T-helper 2 cell (primary cell): ENCODE measurements at regions not wholly inside any gene's neighbourhood (a gene's known extent, or its start where the extent isn't known, plus 50 kb on each side); places are given as distances from the start of the nearest gene placed in this dataset.
A peak's percentile ranks its signal among the peaks of the same experiment; 100 is the strongest.
"Not testable (repeated sequence)": the region's sequence is repeated elsewhere in the genome, so short reads cannot be mapped to it uniquely, and the experiment has no call there.

ENCODE experiments used
- DNase-seq, 5 experiments: peaks; one replicate each; pipeline versions ENCODE4 v3.0.0 to v3.0.0-alpha.2; 2012 to 2022

DNA sequence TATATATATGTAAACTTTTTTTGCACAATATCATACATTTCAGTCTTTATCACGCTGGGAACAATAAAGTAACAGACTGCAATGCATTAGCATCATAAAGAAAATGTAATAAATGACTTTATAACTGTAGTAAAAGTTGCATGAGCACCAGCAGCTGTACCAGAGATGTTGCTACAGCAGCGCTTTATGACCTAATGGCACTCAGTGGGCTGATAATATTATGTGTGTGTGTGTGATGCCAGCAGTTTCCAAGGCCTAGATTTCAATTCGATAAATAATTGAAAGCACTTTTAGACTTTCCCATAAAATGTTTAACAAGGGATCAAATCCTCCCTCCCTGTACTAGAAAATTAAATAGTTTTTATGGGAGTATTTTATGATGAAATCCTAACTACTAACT lies 367.6 kb upstream of the AGA start:
- DNase-seq = no peak

DNA sequence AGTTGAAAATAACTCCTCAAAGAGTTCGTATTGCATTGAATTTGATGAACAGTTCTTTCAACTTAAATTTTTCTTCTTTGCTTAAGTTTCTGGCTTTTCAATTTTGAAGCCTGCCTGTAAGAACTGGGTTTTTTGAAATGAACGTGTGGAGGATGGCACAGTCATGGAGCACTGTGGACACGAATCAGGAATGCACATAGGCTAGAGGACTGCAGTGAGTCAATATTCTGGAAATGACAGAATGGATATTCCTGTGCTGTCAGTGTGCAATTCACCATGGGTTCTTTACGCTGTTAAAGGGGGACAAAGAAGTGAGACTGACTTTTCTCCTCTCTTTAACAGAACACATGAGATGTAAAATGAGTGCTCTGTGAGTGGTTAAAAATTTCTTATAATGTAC lies 368.0 kb upstream of the AGA start:
- DNase-seq = no peak

DNA sequence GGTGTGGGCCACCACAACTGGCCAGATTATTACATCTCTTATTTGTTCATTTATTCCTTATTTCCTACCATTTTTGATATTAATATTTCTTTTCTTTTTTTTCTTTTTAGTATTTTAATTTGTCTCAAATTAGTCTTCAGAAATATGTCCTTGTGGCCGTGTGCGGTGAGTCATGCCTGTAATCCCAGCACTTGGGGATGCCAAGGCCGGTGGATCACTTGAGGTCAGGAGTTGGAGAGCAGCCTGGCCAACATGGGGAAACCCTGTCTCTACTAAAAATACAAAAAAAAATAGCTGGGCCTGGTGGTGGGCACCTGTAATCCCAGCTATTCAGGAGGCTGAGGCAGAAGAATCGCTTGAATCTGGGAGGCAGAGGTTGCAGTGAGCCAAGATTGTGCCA lies 376.2 kb upstream of the AGA start:
- DNase-seq = not testable (repeated sequence)

DNA sequence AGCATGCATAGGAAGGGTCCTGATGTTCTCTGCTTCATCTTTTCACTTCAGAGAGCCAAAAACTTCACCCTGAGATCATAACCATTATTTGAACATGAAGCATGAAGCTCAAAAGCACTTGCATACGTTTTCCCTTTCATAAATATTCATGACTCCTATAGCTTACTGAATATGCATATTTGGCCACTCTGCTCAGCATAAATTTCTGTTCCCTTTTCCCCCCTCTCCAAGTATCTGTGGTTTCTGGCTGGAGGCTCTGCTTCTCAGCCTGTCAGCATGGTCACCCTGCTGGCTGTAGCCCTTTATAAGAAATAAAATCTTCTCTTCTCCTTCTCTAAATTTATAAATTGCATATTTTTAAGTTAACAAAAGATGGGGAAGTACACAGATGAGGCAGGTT lies 384.7 kb upstream of the AGA start:
- no peak for DNase-seq

DNA sequence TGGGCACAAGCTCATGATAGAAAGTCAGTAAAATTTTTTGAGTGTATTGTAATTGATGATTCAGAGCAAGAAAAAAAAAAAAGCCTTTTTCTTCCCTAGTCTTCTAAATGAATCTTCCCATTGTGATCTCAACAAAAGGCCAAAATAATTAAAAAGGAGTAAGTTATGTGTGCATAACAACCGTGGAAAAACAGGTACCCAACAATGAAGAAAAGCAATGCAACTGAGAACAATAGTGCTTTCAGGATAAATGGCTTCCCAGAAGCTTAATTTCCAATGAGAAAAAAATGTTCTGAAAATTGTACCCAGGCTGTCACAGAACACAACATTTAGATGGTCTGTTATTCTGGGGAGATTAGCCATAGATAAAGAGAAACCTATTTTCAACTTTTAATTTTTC lies 399.0 kb upstream of the AGA start:
- DNase-seq = no peak

DNA sequence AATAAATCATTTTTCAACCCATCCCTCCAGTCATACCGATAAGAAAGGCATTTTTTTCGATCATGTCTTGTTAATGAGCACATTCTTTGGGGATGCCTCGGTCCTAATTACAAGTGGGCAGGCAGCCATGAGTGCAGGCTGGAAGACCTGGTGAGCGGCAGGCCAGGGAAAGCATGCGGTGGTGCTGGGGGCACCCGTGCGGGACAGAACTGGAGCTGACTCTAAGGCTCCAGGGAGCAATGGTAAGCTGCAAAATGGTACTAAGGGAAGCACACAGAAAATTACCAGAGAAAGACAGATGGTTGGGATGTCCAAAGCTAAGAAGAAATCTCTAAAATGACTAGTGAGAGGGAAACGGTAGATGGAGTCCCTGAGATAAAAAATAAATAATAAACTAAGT lies 411.0 kb upstream of the AGA start:
- DNase-seq = no peak

DNA sequence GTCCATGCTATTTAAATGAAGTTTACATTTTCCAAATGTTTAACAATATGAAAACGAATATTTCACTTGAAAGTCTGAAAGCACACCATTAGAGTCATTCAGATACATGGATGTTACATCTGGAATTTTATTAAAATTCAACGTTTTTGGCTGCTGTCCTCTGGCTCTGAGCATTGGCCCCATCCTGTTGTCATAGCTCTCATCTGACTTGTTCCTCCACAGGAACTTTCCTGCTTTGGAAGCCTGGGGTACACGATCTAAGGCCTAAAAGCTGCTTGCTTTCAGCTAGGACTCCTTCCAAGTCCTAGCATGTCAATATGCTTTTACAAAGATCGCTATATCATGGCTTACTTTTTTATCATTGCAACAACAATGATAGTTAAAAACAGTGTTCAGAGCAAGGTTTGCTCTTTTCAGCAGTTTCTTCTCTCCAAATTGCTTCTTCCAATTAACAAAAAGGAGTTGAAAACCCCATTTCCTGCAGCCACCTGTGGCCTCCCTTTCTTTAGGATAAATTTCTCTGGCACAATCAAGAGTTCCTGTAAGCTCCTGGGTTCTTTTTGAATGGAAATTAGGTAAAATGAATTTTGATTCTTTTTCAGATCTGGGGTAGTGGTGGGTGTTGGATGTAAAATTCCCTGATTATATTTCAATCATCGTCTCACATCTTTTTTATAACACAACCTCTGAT lies 413.4 kb upstream of the AGA start:
- no peak for DNase-seq

DNA sequence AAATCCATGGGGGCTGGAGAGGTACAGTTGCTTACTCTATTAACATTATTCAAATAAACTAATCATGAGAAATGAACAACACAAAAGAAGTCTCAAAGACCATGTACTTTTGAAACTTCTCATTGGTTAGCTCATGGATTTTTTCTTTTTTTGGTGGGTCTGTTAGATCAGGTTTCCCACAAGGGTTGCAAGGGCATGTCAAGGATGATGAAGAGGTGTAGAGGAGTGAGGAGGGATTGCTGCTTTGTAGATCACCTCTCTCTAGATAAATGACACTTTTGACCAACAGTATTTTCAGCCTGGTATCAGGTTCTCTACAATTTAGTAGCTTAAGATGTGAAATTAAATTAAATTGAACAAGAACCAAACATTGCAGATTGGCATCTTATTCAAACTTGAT lies 417.9 kb upstream of the AGA start:
- no peak for DNase-seq

DNA sequence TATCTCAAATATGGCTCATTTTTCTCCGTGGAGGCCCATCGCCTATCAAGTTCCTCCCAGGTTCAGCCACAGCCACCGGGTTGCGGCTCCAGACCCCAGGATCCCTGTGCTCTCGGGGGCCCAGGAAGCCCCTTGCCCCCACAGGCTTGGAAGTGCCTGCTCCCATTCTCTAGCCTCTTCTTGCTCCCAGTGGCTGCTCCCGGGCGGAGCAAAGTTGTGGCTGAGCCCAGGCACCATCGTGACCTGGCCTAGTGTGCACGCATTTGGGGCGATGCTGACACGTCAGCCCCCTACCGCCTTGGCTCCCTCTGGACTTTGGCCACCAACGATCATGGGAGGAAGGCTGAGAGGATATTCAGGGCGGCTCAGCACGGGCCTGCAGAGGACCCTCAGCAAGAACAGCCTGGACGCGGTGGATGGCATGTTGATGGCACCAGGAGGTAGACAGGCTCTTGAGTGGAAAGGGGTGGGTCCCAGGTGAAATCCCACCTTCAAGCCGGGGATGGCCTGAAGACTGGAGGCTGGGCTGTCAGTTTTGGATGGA lies 419.4 kb upstream of the AGA start:
- no peak for DNase-seq

DNA sequence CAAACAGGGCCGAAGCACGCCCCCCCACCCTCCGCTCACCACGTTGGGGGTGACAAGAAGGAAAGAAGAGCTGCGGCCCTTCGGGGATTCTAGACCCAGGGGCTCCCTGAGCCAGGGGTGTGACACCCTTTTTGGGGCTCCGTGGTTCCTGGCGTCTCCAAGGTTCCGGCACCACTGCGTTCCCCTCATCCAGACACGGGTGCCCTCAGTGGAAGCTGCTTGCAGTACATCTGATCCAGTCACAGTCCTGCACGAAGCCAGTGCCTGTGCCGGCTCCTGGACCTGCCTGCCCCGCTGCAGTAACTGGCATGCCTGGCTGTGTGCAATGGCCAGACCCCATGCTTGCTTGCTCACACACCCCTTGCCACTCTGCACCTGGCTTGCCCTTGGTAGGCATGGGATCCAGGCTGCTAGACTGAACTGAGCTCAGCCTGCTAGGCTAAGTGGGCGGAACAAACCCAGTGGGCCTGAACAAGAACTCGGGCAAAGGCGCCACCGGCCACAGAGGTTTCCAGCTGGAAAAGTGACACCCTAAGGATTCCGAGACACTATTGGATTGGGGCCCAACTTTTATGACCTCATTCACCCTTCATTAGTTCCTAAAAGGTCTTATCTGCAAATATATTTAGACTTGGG lies 420.4 kb upstream of the AGA start:
- DNase-seq = no peak

DNA sequence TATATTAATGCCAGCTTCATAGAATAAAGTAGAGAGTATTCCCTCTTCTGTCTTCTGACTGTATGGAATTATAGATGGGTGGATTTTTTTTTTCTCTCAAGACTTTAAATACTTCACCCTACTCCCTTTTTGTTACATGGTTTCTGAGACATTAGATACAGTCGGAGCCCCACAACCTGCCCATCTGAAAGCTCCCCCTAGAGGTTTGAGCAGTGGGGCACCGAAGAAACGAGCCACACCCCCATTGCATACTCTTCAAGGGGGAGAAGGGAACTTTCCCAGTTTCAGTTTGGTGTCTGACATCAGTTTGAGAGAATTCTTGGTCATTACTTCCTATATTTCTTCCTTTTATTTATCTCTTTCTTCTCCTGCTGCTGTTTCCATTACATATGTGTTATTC lies 437.6 kb upstream of the AGA start:
- DNase-seq = peak in 1 of 5 experiments; percentile 1

DNA sequence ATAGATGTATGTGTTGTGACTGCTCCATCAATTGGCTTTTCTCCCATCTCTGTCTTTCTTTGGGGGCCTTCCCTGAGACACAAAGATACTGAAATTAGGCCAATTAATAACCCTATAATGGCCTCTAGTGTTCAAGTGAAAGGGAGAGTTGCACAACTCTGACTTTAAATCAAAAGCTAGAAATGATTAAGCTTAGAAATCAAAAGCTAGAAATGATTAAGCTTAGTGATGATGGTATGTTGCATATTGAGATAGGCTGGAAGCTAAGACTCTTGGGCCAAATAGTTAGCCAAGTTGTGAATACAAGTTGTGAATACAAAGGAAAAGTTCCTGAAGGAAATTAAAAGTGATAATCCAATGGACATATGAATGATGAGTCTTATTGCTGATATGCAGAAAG lies 452.9 kb upstream of the AGA start:
- no peak for DNase-seq

DNA sequence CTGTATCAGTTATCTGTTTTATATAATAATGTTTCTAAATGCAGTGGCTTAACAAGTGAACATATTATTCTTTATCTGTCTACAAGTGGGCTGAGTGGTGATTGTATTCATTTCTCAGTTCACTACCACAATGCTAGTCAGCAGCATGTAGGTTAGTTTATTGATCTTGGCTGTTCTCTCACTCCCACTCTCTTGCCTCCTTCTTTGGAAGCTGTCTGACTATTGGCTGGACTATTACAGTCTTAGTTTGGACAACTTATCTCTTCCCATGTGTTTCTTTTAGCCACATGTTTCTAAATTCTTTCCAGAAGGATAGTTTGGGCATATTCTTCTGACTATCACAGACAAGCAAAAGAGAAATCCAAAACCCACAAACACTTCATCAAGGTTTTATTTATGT lies 459.5 kb upstream of the AGA start:
- no peak for DNase-seq

DNA sequence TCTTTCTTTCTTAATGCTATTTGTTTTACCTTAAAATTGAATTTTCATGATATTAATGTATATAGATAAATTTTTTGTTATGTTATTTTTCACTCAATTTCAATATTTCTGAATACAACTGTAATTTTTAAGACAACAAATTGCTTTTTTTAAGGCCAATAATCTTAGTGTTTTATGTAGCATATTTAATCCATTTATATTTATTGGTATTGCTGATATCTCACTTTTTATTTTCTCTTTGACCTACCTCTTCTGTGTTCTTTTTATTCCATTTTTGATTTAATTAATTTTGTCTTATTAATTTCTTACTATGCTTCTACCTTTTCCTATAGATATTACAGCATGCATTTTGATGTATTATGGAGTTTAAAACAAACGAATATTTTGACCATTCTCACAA lies 460.1 kb upstream of the AGA start:
- DNase-seq = no peak

DNA sequence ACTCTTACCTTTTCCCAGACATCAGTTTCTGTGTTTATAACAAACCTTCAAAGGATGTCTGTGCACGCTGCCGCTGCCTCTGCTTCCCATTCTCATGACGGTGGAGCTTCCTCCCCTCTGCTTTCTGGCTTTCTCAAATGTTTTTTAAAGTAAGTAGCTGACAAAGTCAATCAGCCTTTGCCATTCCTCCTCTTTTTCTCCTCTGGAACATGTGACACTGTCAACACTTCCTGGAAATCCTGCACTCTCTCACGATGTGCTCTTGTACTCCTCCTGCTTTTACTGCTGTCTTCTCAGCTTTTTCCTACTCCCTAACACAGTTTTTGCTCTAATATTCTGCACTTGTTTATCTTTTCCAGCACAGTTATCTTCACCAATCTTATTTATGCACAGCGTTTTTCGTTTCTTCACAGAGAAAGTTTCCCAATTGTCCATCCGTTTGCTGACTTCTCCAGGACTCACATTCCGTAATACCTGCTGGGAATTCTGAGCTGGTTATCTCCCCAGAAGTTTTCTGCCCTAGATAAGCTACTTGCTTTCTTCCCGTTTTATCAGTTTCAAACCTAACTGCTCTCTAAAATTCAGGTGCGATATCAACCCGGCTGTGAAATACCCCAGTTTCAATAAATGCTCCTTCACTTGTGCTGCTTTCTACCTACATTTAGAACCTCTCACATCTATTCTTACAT lies 465.6 kb upstream of the AGA start:
- no peak for DNase-seq

DNA sequence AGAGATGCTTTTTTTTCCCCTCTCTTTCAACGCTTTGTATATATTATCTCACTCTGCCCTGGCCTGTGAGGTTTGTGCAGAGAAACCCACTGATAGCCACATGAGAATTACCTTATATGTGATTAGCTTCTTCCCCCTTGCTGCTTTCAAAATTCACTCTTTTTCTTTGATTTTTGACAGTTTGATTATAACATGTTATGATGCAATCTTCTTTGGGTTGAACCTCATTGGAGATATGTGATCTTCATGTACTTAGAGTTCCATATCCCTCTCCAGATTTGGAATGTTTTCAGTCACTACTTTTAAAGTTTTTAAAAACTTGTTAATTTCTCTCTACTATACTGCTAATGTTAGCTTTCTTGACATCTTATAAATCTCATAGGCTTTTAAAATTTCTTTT lies 479.5 kb upstream of the AGA start:
- no peak for DNase-seq

DNA sequence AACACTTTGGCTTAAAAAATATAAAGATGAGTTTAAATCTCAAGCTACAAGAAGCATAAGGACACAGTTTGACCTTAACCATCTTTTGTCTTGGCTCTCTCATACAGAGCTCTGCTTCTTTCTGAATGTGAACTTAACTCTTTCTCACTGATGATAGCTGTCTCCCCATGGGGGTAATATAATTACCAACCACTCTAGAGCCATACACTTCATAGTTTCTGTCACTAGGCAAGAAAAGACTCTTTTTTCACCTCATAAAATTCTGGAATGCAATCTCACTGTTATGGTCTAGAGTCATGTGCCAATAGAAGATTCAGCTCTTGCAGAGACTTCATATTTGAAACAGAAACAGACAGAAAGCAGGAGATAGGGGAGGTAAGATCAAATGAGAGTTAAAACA lies 481.7 kb upstream of the AGA start:
- no peak for DNase-seq

DNA sequence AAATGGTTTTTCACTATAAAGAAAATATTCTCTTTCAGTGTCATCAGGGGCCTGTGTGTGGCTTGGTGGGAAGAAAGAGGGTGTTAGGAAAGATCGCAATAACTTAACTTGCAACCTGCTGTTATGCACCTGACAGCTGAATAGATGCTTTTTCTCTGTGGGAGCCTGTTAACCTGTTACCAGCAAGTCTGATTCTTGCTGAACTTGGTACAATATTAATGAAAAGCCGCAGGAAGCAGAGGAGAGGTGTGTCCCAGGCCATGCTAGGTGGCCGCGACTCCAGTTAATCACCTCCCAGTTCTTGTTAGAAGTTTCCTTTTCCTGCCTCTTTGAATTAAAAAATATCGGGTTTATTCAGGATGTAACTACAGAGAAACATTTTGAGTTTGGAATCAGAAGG lies 494.8 kb upstream of the AGA start:
- DNase-seq = no peak

DNA sequence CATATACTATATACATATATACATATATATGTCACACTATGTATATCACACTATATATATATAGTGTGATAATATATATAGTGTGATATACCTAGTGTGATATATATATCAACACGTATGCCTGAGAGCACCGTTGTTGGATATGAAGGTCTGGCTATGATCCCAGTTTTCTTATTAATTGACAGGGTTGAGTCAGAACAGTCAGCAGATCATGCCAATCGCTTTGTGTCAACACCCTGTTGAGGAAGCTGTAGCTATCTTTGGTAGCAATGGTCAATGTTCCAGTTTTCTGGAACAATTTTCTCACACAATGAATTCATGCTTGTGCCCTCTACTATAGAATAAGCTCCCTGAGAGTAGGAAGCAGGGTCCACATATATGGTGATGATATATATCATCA lies 496.0 kb upstream of the AGA start:
- DNase-seq = no peak

DNA sequence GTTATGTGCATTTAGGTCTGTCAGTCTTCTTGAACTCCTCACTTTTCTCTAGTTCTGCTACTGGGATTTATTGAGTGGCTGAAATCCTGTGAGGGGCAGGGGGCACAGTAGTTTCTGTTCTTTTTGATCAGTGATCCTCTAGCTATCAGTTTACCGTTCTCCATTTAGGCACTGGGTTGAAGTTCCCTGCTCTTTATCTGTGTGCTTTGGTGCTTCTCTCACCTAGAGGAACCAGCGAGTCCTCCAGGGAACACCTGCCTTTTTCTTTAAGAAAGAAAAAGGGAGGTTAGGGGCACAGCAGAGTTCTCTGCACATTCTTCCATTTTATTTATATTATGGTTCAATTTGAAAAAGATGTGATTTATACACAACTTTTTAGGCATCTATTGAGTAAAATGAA lies 503.0 kb upstream of the AGA start:
- no peak for DNase-seq

DNA sequence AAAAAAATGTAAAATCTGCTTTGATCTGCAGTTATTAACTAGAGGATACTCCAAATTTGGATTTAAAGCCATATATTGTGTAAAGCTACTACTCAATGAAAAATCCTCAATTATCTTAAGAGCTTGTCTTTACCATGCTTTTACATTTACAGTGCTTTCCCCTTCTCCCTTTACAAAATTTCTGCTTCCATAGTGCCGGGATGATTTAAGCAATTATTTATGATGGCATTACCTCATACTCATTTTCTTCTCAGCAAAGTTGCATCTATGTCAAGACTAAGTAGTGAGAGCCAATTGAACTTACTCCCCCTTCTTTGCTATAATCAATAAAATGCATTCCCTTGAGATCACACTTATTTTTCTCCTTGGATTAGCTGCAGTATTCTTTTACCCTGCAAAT lies 505.4 kb upstream of the AGA start:
- no peak for DNase-seq

DNA sequence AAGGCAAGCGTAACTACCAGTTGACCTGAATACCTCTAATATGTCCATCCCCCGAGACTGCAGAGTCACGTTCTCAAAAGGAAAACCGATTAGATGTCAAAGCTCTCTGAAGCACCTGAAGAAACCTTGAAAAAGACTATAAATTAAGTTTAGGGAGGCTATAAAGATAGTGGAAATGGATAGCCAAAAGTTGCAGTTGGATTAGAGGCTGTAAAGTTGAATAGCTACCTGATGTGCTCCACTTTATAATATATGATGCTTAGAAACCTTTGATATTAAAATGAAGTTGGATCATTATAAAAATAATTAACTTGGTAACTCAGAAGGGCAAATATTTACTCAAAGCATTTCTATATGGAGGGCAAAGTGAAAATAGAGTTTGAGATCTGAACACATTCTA lies 506.6 kb upstream of the AGA start:
- DNase-seq = no peak

DNA sequence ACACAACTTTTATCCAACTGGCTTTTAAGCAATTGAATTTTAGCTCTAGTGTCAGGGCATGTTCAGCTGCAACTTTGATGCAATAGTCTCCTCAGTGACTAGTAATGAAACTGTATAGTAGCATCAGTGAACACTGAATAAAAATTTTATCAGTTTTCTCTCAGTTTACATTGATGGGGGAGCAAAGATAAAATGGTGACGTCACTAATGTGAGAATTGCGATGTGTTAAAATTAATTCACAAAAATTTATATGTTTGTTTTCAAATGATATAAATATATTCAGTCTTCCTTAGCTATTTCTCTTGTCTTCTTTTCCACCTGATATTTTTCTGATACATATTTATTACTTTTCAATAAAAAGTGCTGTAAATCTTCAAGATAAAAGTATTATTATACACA lies 508.8 kb upstream of the AGA start:
- no peak for DNase-seq

DNA sequence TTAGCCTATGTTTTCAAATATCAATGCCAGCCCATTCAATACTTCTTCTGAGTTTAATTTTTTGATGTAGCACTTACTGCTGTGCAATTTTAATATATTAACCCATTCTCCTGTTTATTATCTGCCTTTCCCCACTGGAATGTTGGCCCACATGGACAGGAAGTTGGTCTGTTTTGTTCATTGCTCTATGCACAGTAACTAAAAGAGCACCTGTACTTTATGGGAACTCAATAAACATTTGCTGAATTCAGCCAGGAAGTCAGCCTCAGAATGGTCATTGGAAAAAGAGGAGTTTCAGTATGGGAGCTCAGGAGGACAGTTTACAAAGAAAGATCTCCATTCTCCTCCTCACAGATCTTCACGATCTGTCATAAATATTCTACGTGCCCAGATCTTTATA lies 510.5 kb upstream of the AGA start:
- no peak for DNase-seq
